Parathyroid adenoma (tissue), 2 donors: ENCODE measurements at regions not wholly inside any gene's neighbourhood (a gene's known extent, or its start where the extent isn't known, plus 50 kb on each side); places are given as distances from the start of the nearest gene placed in this dataset.

Source experiments
- H2AFZ ChIP-seq: fragments of 300-600 bp; sonication (generic); one replicate; pipeline ENCODE4 v1.7.0; 2017; ENCODE audit warnings: antibody characterized with exemption, mild to moderate bottlenecking
- H3K27ac ChIP-seq: fragments of 300-600 bp; sonication (generic); one replicate; pipeline ENCODE4 v1.7.0; 2017
- H3K27me3 ChIP-seq: fragments of 300-600 bp; sonication (generic); one replicate; pipeline ENCODE4 v1.7.0; 2017; ENCODE audit warnings: low read length; ENCODE audit not compliant: control insufficient read depth, insufficient read depth
- H3K36me3 ChIP-seq: fragments of 300-600 bp; sonication (generic); one replicate; pipeline ENCODE4 v1.7.0; 2017; ENCODE audit warnings: low read length; ENCODE audit not compliant: control insufficient read depth, insufficient read depth
- H3K4me1 ChIP-seq: fragments of 300-600 bp; sonication (generic); one replicate; pipeline ENCODE4 v1.7.0; 2017; ENCODE audit warnings: control low read depth
- H3K4me2 ChIP-seq: fragments of 300-600 bp; sonication (generic); one replicate; pipeline ENCODE4 v1.7.0; 2017; ENCODE audit warnings: low read length
- H3K4me3 ChIP-seq: fragments of 300-600 bp; sonication (generic); one replicate; pipeline ENCODE4 v1.7.0; 2017; ENCODE audit warnings: low read depth, low read length
- H3K79me2 ChIP-seq: fragments of 300-600 bp; sonication (generic); one replicate; pipeline ENCODE4 v1.7.0; 2017; ENCODE audit warnings: control low read depth
- H3K9ac ChIP-seq: fragments of 300-600 bp; sonication (generic); one replicate; pipeline ENCODE4 v1.7.0; 2017; ENCODE audit warnings: mild to moderate bottlenecking
- H3K9me3 ChIP-seq: fragments of 300-600 bp; sonication (generic); one replicate; pipeline ENCODE4 v1.7.0; 2017; ENCODE audit warnings: low read length; ENCODE audit not compliant: control insufficient read depth
- TF ChIP-seq, protein P1 (sequence below): fragments of 300-600 bp; sonication (generic); IDR thresholded peaks from one replicate; pipeline ENCODE4 v1.7.0; 2017; ENCODE audit warnings: antibody characterized with exemption, mild to moderate bottlenecking
- donor health status: primary hyperparathyroidism.

DNA sequence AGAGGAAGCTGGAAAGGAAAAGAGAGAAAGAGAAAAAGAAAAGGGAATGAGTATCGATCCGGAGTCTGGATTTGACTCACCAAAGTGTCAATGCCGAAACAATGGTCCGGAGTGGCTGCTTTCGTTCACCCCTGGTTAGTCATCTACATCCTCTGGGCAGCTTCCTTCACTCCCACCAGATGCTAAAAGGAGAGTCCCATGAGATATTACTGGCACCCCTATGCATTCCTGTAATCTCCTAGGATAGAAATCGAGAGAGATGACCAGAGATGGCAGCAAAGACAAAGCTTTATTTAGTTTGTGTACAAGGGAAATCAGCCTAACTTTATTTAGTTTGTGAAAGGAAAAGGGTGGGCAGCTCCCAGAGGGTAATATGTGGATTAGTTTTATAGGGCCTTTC is 622.2 kb downstream of the ZPLD1 start:
- no peaks in the 10 kb centered on the region for H3K4me1 ChIP-seq
- H3K4me3 ChIP-seq = no peak overlapping the region
- no peak overlapping the region for H3K9ac ChIP-seq
- H3K36me3 ChIP-seq = no peaks in the 10 kb centered on the region
- H3K9me3 ChIP-seq = no peaks in the 10 kb centered on the region
- no peak overlapping the region for H3K4me2 ChIP-seq
- no peak overlapping the region for H3K27ac ChIP-seq
- no peak overlapping the region for H2AFZ ChIP-seq
- H3K79me2 ChIP-seq = no peaks in the 10 kb centered on the region
- H3K27me3 ChIP-seq = no peaks in the 10 kb centered on the region
- TF ChIP-seq, protein P1, sequence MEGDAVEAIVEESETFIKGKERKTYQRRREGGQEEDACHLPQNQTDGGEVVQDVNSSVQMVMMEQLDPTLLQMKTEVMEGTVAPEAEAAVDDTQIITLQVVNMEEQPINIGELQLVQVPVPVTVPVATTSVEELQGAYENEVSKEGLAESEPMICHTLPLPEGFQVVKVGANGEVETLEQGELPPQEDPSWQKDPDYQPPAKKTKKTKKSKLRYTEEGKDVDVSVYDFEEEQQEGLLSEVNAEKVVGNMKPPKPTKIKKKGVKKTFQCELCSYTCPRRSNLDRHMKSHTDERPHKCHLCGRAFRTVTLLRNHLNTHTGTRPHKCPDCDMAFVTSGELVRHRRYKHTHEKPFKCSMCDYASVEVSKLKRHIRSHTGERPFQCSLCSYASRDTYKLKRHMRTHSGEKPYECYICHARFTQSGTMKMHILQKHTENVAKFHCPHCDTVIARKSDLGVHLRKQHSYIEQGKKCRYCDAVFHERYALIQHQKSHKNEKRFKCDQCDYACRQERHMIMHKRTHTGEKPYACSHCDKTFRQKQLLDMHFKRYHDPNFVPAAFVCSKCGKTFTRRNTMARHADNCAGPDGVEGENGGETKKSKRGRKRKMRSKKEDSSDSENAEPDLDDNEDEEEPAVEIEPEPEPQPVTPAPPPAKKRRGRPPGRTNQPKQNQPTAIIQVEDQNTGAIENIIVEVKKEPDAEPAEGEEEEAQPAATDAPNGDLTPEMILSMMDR = no peak

DNA sequence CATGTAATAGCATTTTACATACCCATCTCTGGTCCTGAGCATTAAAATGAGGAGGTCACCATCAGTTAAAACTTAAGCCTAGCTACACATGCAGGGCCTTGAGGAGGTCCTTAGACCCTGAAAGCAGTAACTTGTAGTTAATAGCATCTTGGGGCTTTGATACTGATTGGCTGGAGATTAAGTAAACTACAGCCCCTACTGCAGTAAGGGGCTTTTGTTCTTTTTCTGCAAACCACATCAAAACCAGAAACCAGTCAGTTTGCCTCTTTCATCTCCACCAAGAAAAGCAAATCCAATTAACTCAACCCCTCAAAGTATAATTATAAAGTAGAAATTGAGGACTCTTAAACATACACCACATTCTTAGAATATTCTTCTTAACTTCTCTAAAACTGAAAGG is 622.7 kb downstream of the ZPLD1 start:
- TF ChIP-seq, protein P1 = no peak
- no peak overlapping the region for H2AFZ ChIP-seq
- H3K36me3 ChIP-seq = no peaks in the 10 kb centered on the region
- H3K4me2 ChIP-seq = no peak overlapping the region
- no peaks in the 10 kb centered on the region for H3K4me1 ChIP-seq
- no peaks in the 10 kb centered on the region for H3K9me3 ChIP-seq
- H3K9ac ChIP-seq = no peak overlapping the region
- no peak overlapping the region for H3K4me3 ChIP-seq
- H3K27me3 ChIP-seq = no peaks in the 10 kb centered on the region
- no peak overlapping the region for H3K27ac ChIP-seq
- H3K79me2 ChIP-seq = no peaks in the 10 kb centered on the region

DNA sequence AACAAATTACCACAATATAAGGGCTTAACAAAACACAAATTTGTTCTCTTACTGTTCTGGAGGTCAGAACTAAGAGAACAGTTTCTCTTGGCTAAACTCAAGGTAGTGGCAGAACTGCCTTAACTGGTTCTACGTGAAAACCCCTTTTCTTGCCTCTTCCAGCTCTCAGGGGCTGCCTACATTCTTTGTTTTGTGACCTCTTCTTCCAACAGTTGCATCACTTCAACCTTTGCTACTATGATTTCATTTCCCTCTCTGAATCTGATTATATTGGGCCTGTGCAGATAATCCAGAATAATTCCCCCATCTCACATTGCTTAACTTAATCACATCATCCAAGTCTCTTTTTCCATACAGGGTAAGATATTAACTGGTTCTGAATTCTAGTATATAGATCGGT is 624.6 kb downstream of the ZPLD1 start:
- Histone ChIP-seq H3K4me2 (no peak overlapping the region), H3K27ac (no peak overlapping the region), H3K36me3 (no peaks in the 10 kb centered on the region), H2AFZ (no peak overlapping the region), H3K79me2 (no peaks in the 10 kb centered on the region), H3K27me3 (no peaks in the 10 kb centered on the region), H3K9me3 (no peaks in the 10 kb centered on the region), H3K4me3 (no peak overlapping the region), H3K4me1 (no peaks in the 10 kb centered on the region), H3K9ac (no peak overlapping the region)
- TF ChIP-seq, protein P1 = no peak

DNA sequence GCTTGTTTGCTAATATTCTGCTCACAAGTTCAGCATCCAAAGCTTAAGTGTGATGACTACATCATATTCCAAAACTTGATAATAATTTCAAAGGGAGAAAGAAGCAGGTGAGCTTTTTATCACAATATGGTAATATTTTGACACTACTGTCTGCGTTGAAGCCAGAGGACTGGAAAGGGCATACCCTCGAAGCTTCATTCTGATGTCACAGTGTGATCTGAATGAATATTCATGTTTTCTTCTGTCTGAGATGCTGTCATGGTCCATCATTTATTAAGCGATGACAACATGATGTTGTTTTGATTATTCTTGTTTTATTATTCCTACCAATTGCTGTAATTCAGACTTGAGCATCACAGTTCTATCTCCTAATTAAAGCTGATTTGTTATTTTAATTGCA is 625.4 kb downstream of the ZPLD1 start:
- no peaks in the 10 kb centered on the region for H3K27me3 ChIP-seq
- no peaks in the 10 kb centered on the region for H3K79me2 ChIP-seq
- H3K9me3 ChIP-seq = no peaks in the 10 kb centered on the region
- no peak overlapping the region for H3K9ac ChIP-seq
- no peak overlapping the region for H3K4me2 ChIP-seq
- no peaks in the 10 kb centered on the region for H3K36me3 ChIP-seq
- no peak overlapping the region for H2AFZ ChIP-seq
- TF ChIP-seq, protein P1 = no peak
- no peak overlapping the region for H3K27ac ChIP-seq
- no peak overlapping the region for H3K4me3 ChIP-seq
- H3K4me1 ChIP-seq = no peaks in the 10 kb centered on the region

DNA sequence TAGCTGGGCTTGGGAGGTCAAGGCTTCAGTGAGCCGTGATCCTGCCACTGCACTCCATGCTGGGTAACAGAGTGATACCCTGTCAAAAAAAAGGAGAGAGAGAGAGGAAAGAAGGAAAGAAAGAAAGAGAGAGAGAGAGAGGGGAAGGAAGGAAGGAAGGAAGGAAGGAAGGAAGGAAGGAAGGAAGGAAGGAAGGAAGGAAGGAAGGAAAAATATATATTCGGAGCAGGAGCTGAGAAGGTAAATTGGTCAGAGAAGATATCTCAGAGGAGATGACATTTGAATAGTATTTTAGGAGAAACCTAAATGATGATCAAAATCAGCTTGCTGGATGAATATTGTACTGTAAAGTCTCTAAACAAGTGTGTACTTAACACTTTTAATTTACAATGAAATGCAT is 633.1 kb downstream of the ZPLD1 start:
- Histone ChIP-seq H3K9me3 (no peaks in the 10 kb centered on the region), H3K79me2 (no peaks in the 10 kb centered on the region), H3K4me1 (no peaks in the 10 kb centered on the region), H3K27ac (no peak overlapping the region), H2AFZ (no peak overlapping the region), H3K4me3 (no peak overlapping the region), H3K27me3 (no peaks in the 10 kb centered on the region), H3K9ac (no peak overlapping the region), H3K4me2 (no peak overlapping the region), H3K36me3 (no peaks in the 10 kb centered on the region)
- TF ChIP-seq, protein P1 = no peak
